Naive thymus-derived CD8-positive, alpha-beta T cell (primary cell): ENCODE measurements at regions not wholly inside any gene's neighbourhood (a gene's known extent, or its start where the extent isn't known, plus 50 kb on each side); places are given as distances from the start of the nearest gene placed in this dataset.
"Not testable (repeated sequence)": the region's sequence is repeated elsewhere in the genome, so short reads cannot be mapped to it uniquely, and the experiment has no call there.

ENCODE experiments used
- ATAC-seq, 2 donors: fragments of 150-1000 bp; cut with Tn5 transposase in 1 of 2; sonication (Bioruptor Pico), chemical (Tn5 transposase) in 1 of 2; 1 replicate in 1 of 2; 2 replicates in 1 of 2; pipeline ENCODE4 v1.10.0; 2021; ENCODE audit warnings: mild to moderate bottlenecking in 2 of 2, moderate library complexity in 2 of 2
- POLR2A ChIA-PET: fragments of 350-600 bp; sonication (Branson Sonifier 250); formaldehyde crosslinking; loops from one replicate; lab custom pipeline; 2021; ENCODE audit warnings: antibody characterized with exemption; lab: Charles Lee
- DNase-seq, 10 donors: peaks; one replicate each; pipeline versions ENCODE4 v3.0.0 to v3.0.0-alpha.2; 2020 to 2022
- H3K27ac Mint-ChIP-seq, 10 donors: one replicate each; pipeline ENCODE4 v1.8.0; 2020 to 2022; ENCODE audit warnings: mild to moderate bottlenecking in 10 of 10, mixed read lengths in 10 of 10, moderate library complexity in 4 of 10, inconsistent platforms in 1 of 10
- H3K27me3 Mint-ChIP-seq, 5 donors: one replicate each; pipeline ENCODE4 v1.8.0; 2021 to 2022; ENCODE audit warnings: mixed read lengths in 5 of 5
- H3K36me3 Mint-ChIP-seq, 3 donors: one replicate each; pipeline ENCODE4 v1.8.0; 2020 to 2022; ENCODE audit warnings: mixed read lengths in 3 of 3, mild to moderate bottlenecking in 2 of 3, inconsistent platforms in 1 of 3
- H3K4me1 Mint-ChIP-seq, 4 donors: one replicate each; pipeline ENCODE4 v1.8.0; 2021 to 2022; ENCODE audit warnings: mixed read lengths in 4 of 4
- H3K4me3 Mint-ChIP-seq, 10 donors: one replicate each; pipeline ENCODE4 v1.8.0; 2020 to 2022; ENCODE audit warnings: mild to moderate bottlenecking in 10 of 10, mixed read lengths in 10 of 10, moderate library complexity in 6 of 10, inconsistent platforms in 1 of 10
- H3K9me3 Mint-ChIP-seq, 9 donors: one replicate each; pipeline ENCODE4 v1.8.0; 2020 to 2022; ENCODE audit warnings: mixed read lengths in 9 of 9, mild to moderate bottlenecking in 3 of 9, inconsistent platforms in 1 of 9, moderate library complexity in 1 of 9

DNA sequence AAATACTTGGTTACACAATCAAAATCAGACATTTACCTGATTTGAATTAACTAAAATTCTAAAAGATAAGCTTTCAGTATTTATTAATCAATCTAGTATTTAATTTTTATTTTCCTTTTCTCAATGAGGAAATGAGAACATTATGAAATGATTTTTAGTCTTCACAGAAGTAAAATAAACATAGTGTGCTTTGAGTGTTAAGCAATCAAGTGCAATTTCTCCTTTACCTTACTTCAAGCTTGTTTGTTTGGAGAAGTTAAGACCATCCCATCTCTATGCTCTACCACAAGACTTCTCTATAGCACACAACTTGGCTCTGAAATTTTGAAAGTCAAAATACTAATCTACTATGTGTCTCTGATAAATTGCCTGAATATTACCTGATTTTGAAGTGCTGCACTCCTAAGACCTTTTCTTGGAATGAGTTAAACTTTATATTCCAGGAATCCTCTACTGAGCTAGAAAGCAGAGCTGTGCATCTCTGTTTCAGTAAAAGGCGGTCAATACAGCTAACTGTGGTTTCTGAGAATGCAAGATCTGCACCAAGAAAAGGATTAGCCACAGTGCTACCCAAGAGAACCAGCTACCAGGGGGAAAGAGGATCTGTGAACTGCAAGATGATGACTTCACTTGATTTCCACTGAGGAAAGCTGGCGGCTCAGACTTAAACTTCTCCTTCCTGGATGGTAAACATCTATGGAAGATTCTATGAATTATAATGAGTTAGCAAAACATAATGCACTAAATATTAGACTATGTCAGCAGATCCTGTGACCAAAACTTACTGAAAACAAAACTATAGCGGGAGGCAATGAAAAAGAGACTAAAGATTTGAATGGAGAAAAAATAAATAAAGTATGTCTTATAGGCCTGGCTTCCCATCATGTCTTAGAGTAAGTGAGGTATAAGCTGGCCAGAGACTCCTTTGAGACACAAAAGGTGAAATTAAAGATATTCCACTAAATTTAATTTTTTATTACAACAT, 358.7 kb downstream of the TUBA3C start:
- H3K36me3 Mint-ChIP-seq, ATAC-seq, POLR2A ChIA-PET, H3K4me1 Mint-ChIP-seq, H3K9me3 Mint-ChIP-seq, H3K27ac Mint-ChIP-seq, H3K4me3 Mint-ChIP-seq, H3K27me3 Mint-ChIP-seq, DNase-seq: not testable (repeated sequence)

DNA sequence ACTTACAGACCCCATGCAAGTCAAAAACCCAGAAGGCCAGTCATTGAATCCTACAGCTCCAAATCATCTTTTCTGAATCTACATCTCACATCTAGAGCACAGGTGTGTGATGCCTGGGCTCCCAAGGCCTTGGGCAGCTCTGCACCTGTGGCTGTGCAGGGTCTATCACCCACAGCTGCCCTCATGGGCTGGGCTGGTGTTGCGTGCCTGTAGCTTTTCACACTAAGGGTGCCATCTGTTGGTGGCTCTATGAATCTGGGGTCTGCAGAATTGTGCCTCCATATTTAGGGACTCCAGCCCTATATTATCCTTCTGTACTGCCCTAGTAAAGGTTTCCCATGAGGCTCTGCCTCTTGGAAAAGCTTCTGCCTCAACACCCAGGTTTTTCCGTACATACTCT, 407.6 kb downstream of the TUBA3C start:
- H3K9me3 Mint-ChIP-seq, H3K4me1 Mint-ChIP-seq, H3K4me3 Mint-ChIP-seq, ATAC-seq, DNase-seq, H3K27me3 Mint-ChIP-seq, POLR2A ChIA-PET, H3K27ac Mint-ChIP-seq, H3K36me3 Mint-ChIP-seq: not testable (repeated sequence)

DNA sequence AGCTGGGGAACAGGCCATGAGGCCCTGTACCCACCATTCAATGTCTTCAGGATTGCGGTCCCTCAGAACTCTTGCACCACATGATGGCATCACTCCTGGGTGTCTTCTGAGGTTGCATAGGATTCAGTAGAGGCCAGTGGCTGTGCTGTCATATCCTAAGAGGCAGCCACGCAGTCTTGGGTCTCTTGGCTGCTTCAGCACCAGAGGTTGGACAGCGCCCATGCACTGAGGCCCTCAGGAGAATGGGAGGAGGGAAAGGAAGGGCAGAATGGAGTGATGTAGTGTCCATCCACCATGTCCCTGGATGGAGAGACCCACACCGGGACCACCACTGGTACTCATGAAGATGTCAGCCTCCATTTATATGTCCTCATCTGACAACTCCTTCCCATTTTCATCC, 439.9 kb downstream of the TUBA3C start:
- H3K36me3 Mint-ChIP-seq, ATAC-seq, H3K4me3 Mint-ChIP-seq, POLR2A ChIA-PET, H3K4me1 Mint-ChIP-seq, DNase-seq, H3K27ac Mint-ChIP-seq, H3K27me3 Mint-ChIP-seq, H3K9me3 Mint-ChIP-seq: not testable (repeated sequence)

DNA sequence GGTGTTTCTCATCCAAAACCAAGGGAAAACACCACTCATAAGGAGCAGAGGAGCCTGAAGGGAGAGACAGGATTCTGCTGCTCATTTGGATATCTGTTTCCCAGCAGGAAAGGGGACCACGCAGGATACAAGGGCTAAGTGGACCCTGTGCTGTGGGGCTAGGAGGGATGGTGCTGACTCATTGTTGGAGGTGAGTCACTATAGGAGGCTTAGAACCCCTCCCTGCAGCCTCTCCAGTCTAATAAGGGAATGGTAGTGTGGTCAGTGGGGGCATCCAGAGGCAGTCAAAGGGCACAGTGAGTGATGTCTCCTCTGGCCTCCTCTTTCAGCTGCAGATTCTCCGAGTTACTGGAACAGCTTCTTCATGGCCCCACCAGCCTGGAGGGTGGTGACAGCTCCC, 442.3 kb downstream of the TUBA3C start:
- Mint-ChIP-seq H3K27ac (no peak overlapping the region), H3K27me3 (peaks cover 0 to 1% (median 0%) of the 10 kb centered on the region in 5 donors), H3K9me3 (peaks cover 0 to 3% (median 0%) of the 10 kb centered on the region in 9 donors), H3K4me3 (no peak overlapping the region), H3K4me1 (no peaks in the 10 kb centered on the region), H3K36me3 (no peaks in the 10 kb centered on the region)
- POLR2A ChIA-PET, result no interaction called here
- DNase-seq, result no peak
- ATAC-seq, result no peak

DNA sequence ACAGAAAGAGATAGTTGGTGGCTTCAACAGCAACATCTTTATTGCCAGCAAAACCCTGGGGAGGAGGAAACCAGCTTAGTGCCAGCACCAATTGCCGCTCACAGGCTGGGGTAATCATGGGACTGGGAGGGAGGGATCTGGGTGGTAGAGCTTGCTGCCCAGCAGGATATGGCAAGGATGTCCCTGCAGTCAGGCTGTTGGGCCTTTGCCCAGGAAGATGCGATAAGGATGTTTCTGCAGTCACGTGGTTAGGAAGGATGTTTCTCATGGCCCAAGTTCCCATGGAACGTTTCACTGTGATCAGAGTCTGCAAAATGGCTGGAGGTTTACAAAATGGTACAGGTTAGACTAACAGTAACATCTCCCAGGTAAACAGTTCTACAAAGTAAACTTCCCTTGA, 443.5 kb downstream of the TUBA3C start:
- H3K27me3 Mint-ChIP-seq, H3K4me1 Mint-ChIP-seq, H3K36me3 Mint-ChIP-seq, H3K4me3 Mint-ChIP-seq, H3K27ac Mint-ChIP-seq, ATAC-seq, H3K9me3 Mint-ChIP-seq, POLR2A ChIA-PET, DNase-seq: not testable (repeated sequence)

DNA sequence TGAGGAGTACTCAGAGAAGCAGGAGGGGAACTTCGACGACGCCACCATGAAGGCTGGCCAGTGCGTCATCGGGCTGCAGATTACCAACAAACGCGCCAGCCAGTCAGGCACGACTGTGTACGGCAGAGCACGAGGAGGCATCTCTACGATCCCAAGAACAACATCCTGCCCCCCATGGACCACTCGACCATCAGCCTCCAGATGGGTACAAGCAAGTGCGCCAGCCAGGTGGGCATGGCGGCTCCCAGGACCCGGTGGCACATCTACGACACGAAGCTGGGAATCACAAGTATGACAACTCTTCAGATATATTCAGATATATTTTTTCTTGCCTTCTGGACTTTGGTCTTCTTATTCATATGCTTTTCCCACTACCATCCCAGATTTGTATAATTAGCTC, 454.5 kb downstream of the TUBA3C start:
- H3K27me3 Mint-ChIP-seq, H3K4me3 Mint-ChIP-seq, H3K27ac Mint-ChIP-seq, H3K4me1 Mint-ChIP-seq, ATAC-seq, POLR2A ChIA-PET, H3K36me3 Mint-ChIP-seq, H3K9me3 Mint-ChIP-seq, DNase-seq: not testable (repeated sequence)

DNA sequence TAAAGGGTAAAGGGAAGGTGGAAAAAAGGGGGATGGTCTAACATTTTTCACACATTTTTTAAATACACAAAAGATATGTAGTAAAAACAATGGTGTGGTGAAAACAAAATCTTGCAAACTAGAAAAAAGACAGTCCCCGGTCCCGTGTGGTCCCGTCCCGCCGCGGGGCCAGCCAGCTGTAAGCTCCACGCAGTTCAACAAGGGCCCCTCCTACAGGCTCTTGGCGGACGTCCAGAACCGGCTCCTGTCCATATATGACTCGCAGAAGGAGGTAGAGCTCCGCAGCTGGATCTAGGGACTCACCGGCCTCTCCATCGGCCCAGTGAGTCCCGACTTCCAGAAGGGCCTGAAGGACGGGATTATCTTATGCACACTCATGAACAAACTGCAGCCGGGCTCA, 455.1 kb downstream of the TUBA3C start:
- H3K4me1 Mint-ChIP-seq, POLR2A ChIA-PET, H3K27me3 Mint-ChIP-seq, H3K36me3 Mint-ChIP-seq, H3K4me3 Mint-ChIP-seq, H3K9me3 Mint-ChIP-seq, H3K27ac Mint-ChIP-seq, ATAC-seq, DNase-seq: not testable (repeated sequence)

DNA sequence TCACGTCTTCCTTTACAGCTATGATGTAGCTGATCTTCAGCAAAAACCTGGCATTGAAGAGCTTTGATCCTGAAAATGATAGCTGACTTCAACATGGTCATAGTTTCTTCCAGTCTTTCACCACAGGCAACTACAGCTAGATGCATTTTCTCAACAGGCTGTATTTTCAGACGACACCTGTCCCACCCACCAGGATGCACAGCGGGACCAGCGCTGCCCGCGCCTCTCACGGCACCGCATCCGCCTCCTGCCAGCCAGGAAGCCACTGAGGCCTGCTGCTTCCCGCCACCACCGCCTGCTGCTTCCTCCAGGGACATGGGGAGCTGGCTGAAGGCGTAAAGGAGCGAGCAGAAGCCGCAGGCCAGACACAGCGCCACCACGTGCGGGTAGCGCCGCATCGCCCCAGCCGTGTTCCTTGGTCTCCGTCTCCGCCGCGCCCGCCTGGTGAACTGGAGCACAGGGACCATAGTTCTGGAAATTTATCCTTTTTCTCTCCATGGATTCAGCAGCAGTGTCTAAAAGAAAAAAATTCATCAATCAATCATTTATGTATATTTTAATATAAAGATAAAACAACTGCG, 456.3 kb downstream of the TUBA3C start:
- DNase-seq, ATAC-seq, H3K27ac Mint-ChIP-seq, H3K27me3 Mint-ChIP-seq, POLR2A ChIA-PET, H3K4me3 Mint-ChIP-seq, H3K36me3 Mint-ChIP-seq, H3K9me3 Mint-ChIP-seq, H3K4me1 Mint-ChIP-seq: not testable (repeated sequence)

DNA sequence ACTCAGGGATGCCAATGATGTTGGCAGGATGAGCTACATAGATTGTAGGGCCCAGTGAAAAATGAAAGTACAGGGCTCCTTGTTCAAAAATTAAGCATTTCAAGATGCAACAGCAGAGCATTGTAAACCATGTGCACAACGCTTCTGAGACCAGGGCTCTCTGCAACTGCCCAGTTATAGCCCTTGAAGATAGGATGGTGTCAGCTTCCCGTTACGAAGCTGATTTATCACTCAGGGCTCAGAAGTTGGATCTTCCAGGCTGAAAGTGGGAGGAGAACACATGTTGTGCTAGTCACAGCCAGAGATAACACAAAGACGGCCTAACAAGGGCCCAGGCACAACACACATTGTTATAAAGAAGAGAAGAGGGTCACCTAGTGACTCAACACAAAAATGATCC, 466.7 kb downstream of the TUBA3C start:
- Mint-ChIP-seq H3K4me1 (no peaks in the 10 kb centered on the region), H3K36me3 (no peaks in the 10 kb centered on the region), H3K4me3 (no peak overlapping the region), H3K27me3 (no peaks in the 10 kb centered on the region), H3K27ac (no peak overlapping the region), H3K9me3 (peaks cover 0 to 7% (median 0%) of the 10 kb centered on the region in 9 donors)
- DNase-seq (no peak), ATAC-seq (no peak)
- POLR2A ChIA-PET, result no interaction called here

DNA sequence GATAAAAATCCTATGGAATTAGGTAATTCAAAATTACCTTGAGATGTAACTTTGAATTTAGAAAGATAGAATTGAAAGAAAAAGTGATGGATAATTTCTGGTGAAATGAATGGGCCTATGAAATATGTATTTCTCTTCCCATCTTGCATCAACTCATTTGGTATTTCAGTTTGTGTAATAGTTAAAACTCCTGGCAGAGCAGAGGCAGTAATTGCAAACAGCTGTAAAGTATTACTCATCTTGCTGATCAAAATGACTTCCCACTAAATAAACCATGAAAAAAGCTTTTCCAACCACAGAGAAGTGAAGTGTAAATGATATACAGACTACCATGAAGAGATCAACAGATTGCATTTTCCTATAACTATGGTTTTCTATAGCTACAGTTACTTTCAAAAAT, 471.0 kb downstream of the TUBA3C start:
- POLR2A ChIA-PET, ATAC-seq, H3K36me3 Mint-ChIP-seq, H3K27me3 Mint-ChIP-seq, H3K9me3 Mint-ChIP-seq, H3K4me1 Mint-ChIP-seq, H3K27ac Mint-ChIP-seq, H3K4me3 Mint-ChIP-seq, DNase-seq: not testable (repeated sequence)

DNA sequence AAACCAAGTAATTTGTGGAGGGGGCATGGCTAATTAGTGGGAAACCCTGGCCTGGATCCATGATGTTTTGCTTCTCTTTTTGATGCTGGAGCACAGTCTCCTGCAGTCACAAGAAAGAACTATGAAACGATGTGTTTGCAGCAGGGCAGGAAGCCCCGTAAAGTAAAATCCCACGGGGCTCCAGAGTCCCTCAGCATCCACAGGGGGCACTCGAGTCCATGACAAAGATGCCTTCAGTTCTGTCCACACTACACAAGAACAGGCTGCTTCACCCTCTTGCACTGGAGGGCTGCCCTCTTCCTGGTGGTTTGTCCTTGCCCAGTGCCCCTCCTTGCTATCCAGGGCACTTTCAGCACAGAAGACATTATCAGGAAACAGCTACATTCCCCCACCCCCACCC, 475.1 kb downstream of the TUBA3C start:
- ATAC-seq, H3K9me3 Mint-ChIP-seq, H3K27ac Mint-ChIP-seq, POLR2A ChIA-PET, H3K4me3 Mint-ChIP-seq, H3K4me1 Mint-ChIP-seq, H3K27me3 Mint-ChIP-seq, H3K36me3 Mint-ChIP-seq, DNase-seq: not testable (repeated sequence)

DNA sequence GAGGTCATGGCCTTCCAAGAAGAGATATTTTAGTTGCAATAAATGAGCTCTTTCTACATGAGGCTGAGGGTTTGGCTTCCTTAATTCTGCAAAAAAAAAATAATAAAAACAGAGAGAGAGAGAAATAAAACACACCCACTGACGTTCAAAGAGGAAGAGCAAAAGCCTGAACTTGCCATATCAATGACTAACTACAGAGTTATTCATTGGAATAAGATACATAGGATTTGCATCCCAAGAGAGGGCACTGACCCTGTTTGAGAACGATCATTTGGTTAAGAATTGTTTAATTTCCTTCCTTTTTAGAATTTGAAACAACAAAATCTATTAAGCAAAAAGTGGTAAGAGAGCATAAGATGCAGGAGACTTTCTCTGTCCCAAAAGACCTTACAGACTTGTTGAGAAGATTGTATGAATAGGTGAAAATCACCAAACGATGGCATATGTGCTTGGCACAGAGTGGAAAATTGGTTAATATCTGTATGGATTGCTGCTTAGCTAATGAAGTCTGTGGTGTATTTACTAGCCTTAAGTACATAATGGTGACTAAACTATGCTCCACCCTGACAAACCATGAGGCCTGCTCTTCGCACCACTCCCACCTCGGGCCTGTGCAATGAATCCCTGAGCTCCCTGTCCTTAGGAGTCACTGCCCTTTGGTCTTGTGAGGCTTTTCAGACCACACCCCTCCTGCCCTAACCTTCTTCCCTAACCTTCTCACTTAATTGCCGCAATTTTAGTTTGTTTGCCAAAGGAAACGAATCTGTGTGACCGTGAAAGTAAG, 479.0 kb downstream of the TUBA3C start:
- H3K4me3 Mint-ChIP-seq, H3K4me1 Mint-ChIP-seq, H3K36me3 Mint-ChIP-seq, DNase-seq, H3K9me3 Mint-ChIP-seq, H3K27ac Mint-ChIP-seq, ATAC-seq, POLR2A ChIA-PET: not testable (repeated sequence)
- peaks cover 0 to 14% (median 8%) of the 10 kb centered on the region in 5 donors for H3K27me3 Mint-ChIP-seq

DNA sequence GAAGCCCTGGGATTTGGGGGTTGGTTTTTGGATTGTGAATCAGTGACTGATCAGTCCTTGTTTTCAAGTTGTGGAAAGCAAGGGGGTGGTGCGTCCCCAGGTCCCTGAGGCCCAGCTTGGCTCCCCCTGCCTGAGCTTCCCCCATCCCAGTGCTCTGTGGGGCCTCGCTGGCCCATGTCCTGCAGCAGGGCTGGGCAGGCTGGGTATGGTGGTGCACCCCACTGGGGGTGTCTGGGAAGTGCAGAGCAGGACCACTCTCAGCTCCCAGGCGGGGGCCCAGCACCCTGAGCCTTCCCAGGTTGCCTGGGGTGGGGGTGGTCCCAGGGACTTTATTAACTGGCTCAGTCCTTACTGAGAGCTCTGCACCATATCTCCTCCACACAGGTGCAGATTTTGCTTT, 483.3 kb downstream of the TUBA3C start:
- POLR2A ChIA-PET, H3K36me3 Mint-ChIP-seq, DNase-seq, ATAC-seq, H3K4me3 Mint-ChIP-seq, H3K27me3 Mint-ChIP-seq, H3K27ac Mint-ChIP-seq, H3K4me1 Mint-ChIP-seq, H3K9me3 Mint-ChIP-seq: not testable (repeated sequence)
